ENCODE measurements at regions not wholly inside any gene's neighbourhood (a gene's known extent, or its start where the extent isn't known, plus 50 kb on each side); places are given as distances from the start of the nearest gene placed in this dataset.
"Not testable (repeated sequence)": the region's sequence is repeated elsewhere in the genome, so short reads cannot be mapped to it uniquely, and the experiment has no call there.

DNA sequence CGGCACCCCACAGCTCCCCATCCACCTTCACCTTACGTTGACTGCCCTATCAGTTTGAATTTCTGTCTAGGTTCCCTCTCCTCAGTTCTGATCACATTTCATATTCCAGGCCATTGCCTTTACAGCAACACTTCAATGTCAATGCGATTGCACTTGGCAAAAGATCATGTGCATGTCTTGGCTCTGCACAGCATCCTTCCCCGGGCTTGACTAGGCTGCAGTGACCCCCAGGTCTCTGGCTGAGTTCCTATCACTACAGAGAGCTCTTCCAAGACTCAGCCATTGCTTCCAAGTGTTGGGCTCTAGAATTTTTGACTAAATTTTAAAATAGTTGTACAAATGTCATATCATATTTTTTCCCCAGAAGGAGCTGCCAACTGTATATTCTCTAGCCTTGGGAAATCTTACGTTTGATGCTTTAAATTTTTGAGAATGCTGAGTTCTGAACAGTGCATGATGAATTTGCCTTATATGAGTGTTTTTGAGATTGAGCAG, 103.8 kb upstream of the NEDD4L start:
- TF ChIP-seq, protein P1, sequence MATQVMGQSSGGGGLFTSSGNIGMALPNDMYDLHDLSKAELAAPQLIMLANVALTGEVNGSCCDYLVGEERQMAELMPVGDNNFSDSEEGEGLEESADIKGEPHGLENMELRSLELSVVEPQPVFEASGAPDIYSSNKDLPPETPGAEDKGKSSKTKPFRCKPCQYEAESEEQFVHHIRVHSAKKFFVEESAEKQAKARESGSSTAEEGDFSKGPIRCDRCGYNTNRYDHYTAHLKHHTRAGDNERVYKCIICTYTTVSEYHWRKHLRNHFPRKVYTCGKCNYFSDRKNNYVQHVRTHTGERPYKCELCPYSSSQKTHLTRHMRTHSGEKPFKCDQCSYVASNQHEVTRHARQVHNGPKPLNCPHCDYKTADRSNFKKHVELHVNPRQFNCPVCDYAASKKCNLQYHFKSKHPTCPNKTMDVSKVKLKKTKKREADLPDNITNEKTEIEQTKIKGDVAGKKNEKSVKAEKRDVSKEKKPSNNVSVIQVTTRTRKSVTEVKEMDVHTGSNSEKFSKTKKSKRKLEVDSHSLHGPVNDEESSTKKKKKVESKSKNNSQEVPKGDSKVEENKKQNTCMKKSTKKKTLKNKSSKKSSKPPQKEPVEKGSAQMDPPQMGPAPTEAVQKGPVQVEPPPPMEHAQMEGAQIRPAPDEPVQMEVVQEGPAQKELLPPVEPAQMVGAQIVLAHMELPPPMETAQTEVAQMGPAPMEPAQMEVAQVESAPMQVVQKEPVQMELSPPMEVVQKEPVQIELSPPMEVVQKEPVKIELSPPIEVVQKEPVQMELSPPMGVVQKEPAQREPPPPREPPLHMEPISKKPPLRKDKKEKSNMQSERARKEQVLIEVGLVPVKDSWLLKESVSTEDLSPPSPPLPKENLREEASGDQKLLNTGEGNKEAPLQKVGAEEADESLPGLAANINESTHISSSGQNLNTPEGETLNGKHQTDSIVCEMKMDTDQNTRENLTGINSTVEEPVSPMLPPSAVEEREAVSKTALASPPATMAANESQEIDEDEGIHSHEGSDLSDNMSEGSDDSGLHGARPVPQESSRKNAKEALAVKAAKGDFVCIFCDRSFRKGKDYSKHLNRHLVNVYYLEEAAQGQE (IDR thresholded peaks at IDR 0.05; ENCODE audit: unreplicated experiment), result no peak
- TF ChIP-seq, protein P2, sequence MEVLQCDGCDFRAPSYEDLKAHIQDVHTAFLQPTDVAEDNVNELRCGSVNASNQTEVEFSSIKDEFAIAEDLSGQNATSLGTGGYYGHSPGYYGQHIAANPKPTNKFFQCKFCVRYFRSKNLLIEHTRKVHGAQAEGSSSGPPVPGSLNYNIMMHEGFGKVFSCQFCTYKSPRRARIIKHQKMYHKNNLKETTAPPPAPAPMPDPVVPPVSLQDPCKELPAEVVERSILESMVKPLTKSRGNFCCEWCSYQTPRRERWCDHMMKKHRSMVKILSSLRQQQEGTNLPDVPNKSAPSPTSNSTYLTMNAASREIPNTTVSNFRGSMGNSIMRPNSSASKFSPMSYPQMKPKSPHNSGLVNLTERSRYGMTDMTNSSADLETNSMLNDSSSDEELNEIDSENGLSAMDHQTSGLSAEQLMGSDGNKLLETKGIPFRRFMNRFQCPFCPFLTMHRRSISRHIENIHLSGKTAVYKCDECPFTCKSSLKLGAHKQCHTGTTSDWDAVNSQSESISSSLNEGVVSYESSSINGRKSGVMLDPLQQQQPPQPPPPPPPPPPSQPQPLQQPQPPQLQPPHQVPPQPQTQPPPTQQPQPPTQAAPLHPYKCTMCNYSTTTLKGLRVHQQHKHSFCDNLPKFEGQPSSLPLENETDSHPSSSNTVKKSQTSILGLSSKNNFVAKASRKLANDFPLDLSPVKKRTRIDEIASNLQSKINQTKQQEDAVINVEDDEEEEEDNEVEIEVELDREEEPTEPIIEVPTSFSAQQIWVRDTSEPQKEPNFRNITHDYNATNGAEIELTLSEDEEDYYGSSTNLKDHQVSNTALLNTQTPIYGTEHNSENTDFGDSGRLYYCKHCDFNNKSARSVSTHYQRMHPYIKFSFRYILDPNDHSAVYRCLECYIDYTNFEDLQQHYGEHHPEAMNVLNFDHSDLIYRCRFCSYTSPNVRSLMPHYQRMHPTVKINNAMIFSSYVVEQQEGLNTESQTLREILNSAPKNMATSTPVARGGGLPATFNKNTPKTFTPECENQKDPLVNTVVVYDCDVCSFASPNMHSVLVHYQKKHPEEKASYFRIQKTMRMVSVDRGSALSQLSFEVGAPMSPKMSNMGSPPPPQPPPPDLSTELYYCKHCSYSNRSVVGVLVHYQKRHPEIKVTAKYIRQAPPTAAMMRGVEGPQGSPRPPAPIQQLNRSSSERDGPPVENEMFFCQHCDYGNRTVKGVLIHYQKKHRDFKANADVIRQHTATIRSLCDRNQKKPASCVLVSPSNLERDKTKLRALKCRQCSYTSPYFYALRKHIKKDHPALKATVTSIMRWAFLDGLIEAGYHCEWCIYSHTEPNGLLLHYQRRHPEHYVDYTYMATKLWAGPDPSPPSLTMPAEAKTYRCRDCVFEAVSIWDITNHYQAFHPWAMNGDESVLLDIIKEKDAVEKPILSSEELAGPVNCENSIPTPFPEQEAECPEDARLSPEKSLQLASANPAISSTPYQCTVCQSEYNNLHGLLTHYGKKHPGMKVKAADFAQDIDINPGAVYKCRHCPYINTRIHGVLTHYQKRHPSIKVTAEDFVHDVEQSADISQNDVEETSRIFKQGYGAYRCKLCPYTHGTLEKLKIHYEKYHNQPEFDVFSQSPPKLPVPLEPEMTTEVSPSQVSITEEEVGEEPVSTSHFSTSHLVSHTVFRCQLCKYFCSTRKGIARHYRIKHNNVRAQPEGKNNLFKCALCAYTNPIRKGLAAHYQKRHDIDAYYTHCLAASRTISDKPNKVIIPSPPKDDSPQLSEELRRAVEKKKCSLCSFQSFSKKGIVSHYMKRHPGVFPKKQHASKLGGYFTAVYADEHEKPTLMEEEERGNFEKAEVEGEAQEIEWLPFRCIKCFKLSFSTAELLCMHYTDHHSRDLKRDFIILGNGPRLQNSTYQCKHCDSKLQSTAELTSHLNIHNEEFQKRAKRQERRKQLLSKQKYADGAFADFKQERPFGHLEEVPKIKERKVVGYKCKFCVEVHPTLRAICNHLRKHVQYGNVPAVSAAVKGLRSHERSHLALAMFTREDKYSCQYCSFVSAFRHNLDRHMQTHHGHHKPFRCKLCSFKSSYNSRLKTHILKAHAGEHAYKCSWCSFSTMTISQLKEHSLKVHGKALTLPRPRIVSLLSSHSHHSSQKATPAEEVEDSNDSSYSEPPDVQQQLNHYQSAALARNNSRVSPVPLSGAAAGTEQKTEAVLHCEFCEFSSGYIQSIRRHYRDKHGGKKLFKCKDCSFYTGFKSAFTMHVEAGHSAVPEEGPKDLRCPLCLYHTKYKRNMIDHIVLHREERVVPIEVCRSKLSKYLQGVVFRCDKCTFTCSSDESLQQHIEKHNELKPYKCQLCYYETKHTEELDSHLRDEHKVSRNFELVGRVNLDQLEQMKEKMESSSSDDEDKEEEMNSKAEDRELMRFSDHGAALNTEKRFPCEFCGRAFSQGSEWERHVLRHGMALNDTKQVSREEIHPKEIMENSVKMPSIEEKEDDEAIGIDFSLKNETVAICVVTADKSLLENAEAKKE (CRISPR knock-in tag; IDR thresholded peaks at IDR 0.05), result no peak
- TF ChIP-seq ZNF114 (CRISPR knock-in tag; IDR thresholded peaks at IDR 0.05) (no peak), EZH2phosphoT487 (IDR thresholded peaks at IDR 0.05; ENCODE audit: unreplicated experiment) (no peak), CTCF (conservative IDR thresholded peaks at IDR 0.05; ENCODE audit: low read depth in 2 of 2) (no peak)
- Mint-ChIP-seq H3K27ac (no peak overlapping the region), H3K4me1 (peaks cover 20% of the 10 kb centered on the region), H3K27me3 (ENCODE audit: insufficient read depth, low read depth, poor library complexity) (peaks cover 1% of the 10 kb centered on the region), H3K4me3 (no peak overlapping the region), H3K36me3 (ENCODE audit: low read depth) (no peaks in the 10 kb centered on the region), H3K9me3 (no peaks in the 10 kb centered on the region)
- no peak overlapping the region for H3K4me3 ChIP-seq
- peaks cover 8% of the 10 kb centered on the region; the same call in 1 of the 2 replicates for H3K4me1 ChIP-seq (ENCODE audit: insufficient read depth)
- H3K4me2 ChIP-seq, result no peak overlapping the region
- no peaks in the 10 kb centered on the region for H3K36me3 ChIP-seq (ENCODE audit: insufficient read depth)
- ATAC-seq (no peak), DNase-seq (ENCODE audit: low spot score) (no peak)
- H4K20me1 ChIP-seq (replicated peaks; ENCODE audit: insufficient read depth), result no peaks in the 10 kb centered on the region
- H3F3A ChIP-seq (replicated peaks; ENCODE audit: low read depth), result no peaks in the 10 kb centered on the region
- no peak overlapping the region for H3K27ac ChIP-seq (ENCODE audit: low read depth)
- H2AFZ ChIP-seq, result no peak overlapping the region
- H3K79me2 ChIP-seq (replicated peaks; ENCODE audit: insufficient read depth), result no peaks in the 10 kb centered on the region
- no peaks in the 10 kb centered on the region for H3K27me3 ChIP-seq (ENCODE audit: insufficient read depth)
- H3K9me2 ChIP-seq (ENCODE audit: insufficient read depth), result no peaks in the 10 kb centered on the region; the same call in 1 of the 2 replicates

GRCh38 chr18:57934375-57934774, 109.7 kb upstream of the NEDD4L start:
- H3K4me3 ChIP-seq; H3K27me3 Mint-ChIP-seq (ENCODE audit: insufficient read depth, low read depth, poor library complexity); H3K36me3 Mint-ChIP-seq (ENCODE audit: low read depth); H3K27ac Mint-ChIP-seq; H3K4me3 Mint-ChIP-seq; ATAC-seq; H2AFZ ChIP-seq; H3K9me3 Mint-ChIP-seq; DNase-seq (ENCODE audit: low spot score); H3K27me3 ChIP-seq (ENCODE audit: insufficient read depth); H3K4me2 ChIP-seq; H3K4me1 ChIP-seq (ENCODE audit: insufficient read depth); H3K79me2 ChIP-seq (replicated peaks; ENCODE audit: insufficient read depth); H3K9me2 ChIP-seq (ENCODE audit: insufficient read depth); H3K4me1 Mint-ChIP-seq; H4K20me1 ChIP-seq (replicated peaks; ENCODE audit: insufficient read depth); H3K27ac ChIP-seq (ENCODE audit: low read depth); H3F3A ChIP-seq (replicated peaks; ENCODE audit: low read depth); H3K36me3 ChIP-seq (ENCODE audit: insufficient read depth): not testable (repeated sequence)
